ENCODE measurements at regions not wholly inside any gene's neighbourhood (a gene's known extent, or its start where the extent isn't known, plus 50 kb on each side); places are given as distances from the start of the nearest gene placed in this dataset.

DNA sequence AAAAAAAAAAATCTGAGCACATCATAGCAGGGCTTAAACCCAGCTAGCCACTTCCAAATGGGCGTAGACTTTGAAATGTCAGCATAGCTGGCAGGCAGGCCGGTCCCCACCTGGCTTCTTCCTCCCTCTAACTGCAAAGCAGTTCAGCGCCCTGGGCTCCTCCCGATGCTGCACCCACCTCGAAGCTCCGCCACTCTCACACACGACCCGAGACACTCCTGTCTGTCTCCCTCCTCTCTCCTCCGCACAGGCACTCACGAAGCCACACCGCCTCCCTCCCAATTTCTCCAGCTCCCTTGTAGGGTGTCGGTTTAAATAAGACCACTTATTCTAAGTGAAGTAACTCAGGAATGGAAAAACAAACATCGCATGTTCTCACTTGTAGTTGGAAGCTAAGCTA is 301.3 kb downstream of the NPHP4 start:
- no peak for TF ChIP-seq NR3C1 (CRISPR knock-in tag; conservative IDR thresholded peaks at IDR 0.05; ENCODE audit: low read depth)
- no peak for TF ChIP-seq MYBL2 (CRISPR knock-in tag; IDR thresholded peaks at IDR 0.05)
- TF ChIP-seq, protein P1, sequence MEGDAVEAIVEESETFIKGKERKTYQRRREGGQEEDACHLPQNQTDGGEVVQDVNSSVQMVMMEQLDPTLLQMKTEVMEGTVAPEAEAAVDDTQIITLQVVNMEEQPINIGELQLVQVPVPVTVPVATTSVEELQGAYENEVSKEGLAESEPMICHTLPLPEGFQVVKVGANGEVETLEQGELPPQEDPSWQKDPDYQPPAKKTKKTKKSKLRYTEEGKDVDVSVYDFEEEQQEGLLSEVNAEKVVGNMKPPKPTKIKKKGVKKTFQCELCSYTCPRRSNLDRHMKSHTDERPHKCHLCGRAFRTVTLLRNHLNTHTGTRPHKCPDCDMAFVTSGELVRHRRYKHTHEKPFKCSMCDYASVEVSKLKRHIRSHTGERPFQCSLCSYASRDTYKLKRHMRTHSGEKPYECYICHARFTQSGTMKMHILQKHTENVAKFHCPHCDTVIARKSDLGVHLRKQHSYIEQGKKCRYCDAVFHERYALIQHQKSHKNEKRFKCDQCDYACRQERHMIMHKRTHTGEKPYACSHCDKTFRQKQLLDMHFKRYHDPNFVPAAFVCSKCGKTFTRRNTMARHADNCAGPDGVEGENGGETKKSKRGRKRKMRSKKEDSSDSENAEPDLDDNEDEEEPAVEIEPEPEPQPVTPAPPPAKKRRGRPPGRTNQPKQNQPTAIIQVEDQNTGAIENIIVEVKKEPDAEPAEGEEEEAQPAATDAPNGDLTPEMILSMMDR (IDR thresholded peaks at IDR 0.05): no peak
- TF ChIP-seq, protein P2, sequence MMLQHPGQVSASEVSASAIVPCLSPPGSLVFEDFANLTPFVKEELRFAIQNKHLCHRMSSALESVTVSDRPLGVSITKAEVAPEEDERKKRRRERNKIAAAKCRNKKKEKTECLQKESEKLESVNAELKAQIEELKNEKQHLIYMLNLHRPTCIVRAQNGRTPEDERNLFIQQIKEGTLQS (CRISPR knock-in tag; conservative IDR thresholded peaks at IDR 0.05): no peak
- no peak for TF ChIP-seq NFYB (CRISPR knock-in tag; conservative IDR thresholded peaks at IDR 0.05; ENCODE audit: low read depth)
- TF ChIP-seq NR1H2 (CRISPR knock-in tag; IDR thresholded peaks at IDR 0.05): no peak
- no peak for TF ChIP-seq FOXP1 (CRISPR knock-in tag; IDR thresholded peaks at IDR 0.05; ENCODE audit: borderline replicate concordance)
- no peak for TF ChIP-seq ESRRA (CRISPR knock-in tag; IDR thresholded peaks at IDR 0.05; ENCODE audit: borderline replicate concordance)
- no peak for TF ChIP-seq RELA (CRISPR knock-in tag; IDR thresholded peaks at IDR 0.05; ENCODE audit: borderline replicate concordance)

Data from WTC11 (cell line).